Bone marrow (tissue), 2 donors: ENCODE measurements at regions not wholly inside any gene's neighbourhood (a gene's known extent, or its start where the extent isn't known, plus 50 kb on each side); places are given as distances from the start of the nearest gene placed in this dataset.
"Not testable (repeated sequence)": the region's sequence is repeated elsewhere in the genome, so short reads cannot be mapped to it uniquely, and the experiment has no call there.

Experiments used
- DNase-seq, 2 donors: peaks; one replicate each; lab custom pipeline; 2025; lab: John Stamatoyannopoulos, UW

GRCh38 chr10:81109200-81109752, 571.6 kb downstream of the SH2D4B start:
- no peak for DNase-seq

DNA sequence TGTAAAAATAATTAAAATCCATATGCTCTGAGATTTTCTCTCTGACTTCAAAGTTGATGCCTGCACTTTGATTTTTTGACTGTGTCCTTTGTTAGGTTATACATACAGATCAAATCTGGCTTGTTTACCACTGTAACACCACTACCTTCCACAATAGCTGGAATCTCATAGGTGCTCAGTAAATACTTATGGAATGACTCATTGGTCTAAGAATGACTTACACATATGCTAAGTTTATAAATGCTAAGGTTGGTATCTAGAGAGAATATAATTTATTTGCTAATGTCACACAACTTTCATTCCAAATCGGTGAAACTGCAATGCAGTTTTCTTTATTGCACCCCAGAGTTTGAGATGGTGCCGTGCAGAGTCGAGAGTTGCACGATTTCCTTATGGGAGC, 578.5 kb downstream of the SH2D4B start:
- no peak for DNase-seq

- DNase-seq = no peak
Observed at GRCh38 chr10:81116990-81117389, 579.3 kb downstream of the SH2D4B start.

DNA sequence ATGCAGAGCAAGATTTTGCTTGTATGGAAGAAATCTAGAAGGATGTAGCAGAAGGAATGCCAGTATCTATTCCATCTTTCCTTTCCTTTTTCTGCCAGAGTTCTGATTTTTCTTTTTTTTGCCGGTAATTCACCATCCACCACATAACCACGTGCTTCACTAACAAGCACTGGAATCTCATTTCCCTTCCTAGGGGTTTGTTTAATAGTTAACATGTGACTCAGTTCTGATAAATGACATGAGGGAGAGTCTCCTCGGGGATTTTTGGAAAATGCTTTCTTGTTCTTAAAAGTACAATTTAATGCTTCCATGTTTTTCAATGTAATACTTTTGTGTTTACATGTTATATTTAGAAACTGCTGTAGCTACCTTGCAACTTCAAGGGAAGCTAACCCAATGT, 590.2 kb downstream of the SH2D4B start:
- DNase-seq = no peak

DNA sequence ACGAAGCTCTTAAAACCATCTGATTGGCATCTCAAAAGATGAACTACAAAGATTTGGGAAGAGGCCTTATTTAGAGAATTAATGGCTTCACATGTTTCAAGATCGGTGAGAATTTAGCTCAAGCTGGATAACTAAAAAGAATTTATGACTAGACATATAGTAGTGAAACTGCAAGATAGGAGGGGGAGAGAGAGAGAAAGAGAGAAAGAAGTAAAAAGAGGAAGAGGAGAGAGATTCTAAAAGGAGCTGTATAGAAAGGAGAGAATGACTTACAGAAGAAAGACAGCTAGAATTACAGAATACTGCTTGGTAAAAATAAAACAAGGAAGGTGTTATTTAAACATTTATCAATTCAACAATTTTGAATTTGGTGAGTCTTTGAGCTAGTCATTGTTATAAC, 592.3 kb downstream of the SH2D4B start:
- DNase-seq = no peak

DNA sequence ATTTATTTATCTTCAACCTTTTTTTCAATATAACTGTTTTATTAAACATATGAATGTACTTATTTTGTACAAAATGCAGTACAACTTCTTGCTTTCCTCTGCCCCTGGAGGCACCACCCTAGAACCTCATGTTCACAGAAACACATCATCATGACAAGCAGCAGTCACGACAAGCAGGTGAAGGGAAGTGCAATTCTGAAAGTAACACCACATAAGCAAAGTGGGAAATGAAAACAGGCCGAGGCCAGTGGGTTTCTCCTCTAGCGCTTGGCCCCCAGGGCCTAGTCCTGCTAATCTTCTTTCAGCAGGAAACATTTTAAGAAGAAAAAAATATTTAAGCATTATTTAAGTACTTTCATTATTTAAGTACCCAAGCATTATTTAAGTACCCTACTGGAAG, 598.1 kb downstream of the SH2D4B start:
- no peak for DNase-seq

DNA sequence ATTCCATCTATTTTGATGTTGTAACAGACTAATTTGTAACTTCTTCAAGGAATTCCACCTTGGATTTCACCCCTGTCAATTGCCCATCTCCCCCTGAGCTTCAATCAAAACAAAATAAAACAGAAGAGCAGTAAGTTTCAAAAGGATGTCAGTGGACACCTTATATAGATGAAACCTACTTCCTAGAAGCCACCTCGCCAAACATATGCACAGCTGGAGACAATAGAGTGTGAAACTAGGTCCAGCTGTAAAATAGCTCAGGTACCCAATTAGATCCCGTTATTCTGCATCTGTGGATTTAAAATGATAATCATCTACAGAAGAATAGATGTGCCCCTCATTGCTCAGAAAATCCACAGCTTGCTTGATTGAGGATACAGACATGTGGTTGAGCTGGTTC, 598.6 kb downstream of the SH2D4B start:
- DNase-seq = no peak

DNA sequence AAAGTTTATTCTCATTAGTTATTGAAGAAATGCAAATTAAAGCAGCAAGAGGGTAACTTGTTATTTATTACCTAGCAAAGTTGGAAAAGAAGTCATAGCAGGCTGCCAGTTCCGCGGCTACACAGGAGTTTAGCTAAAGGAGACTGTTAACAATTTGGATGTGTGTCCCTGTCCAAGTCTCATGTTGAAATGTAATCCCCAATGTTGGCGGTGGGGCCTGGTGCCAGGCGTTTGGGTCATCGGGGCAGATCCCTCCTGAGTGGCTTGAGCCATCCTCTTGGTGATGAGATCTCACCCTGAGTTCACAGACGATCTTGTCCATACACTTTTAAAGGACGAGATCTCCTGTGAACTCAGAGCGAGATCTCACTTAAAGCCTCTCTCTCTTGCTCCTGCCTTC, 608.3 kb downstream of the SH2D4B start:
- DNase-seq = no peak

- DNase-seq = no peak
Observed at GRCh38 chr10:81146436-81146835, 608.7 kb downstream of the SH2D4B start.

DNA sequence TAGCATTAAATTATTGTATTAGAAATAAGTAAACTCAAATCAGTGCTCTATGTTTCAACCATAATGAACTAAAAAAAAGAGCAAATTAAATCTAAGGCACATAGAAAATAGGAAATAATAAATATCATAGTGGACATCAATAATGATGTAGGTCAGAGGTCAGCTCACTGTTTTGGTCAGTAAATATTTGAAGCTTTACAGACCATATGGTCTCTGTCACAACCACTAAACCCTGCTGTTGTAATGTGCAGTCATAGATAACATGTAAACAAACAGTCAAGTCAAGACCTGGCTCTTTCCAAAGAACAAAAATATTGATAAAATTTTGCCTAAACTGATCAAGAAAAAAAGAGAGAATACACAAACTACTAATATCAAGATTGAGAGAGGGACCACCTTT, 615.0 kb downstream of the SH2D4B start:
- DNase-seq = no peak

DNA sequence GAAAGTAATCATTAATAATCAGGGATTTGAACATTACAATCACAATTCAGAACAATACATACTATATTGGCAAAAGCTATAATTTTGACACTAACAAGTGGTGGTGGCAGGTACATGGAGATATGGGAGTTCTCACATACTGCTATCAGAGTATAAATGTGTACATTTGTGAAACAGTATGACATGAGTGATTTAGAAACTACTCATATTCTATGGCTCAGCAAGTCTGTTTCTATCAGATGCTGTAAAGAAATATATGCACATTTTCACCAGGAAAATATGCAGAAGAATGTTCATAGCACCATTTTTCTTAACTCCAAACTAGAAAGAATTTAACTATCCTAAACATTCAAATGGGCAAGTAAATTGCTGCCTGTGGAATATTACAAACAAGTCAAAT, 620.0 kb downstream of the SH2D4B start:
- DNase-seq = no peak

GRCh38 chr10:81177651-81178244, 640.0 kb downstream of the SH2D4B start:
- DNase-seq = no peak

DNA sequence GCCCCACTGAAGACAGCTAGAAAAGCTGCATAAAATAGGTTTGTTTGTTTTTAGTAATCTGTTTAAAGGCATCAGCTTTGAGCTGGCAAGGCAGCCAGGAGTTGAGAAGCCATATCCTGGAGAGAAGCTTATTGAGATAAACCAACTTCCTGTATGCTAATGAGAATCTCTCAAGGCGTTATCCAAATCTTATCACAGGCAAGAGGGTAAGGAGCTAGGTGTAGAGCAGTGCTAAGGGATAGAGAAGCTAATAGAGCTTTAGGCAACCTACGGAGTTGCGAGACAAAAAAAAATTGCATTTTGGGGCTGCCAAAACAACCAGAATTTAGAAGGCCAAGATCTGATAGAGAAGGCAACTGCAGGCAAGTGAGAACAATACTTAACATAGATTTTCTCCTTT, 641.6 kb downstream of the SH2D4B start:
- no peak for DNase-seq

DNA sequence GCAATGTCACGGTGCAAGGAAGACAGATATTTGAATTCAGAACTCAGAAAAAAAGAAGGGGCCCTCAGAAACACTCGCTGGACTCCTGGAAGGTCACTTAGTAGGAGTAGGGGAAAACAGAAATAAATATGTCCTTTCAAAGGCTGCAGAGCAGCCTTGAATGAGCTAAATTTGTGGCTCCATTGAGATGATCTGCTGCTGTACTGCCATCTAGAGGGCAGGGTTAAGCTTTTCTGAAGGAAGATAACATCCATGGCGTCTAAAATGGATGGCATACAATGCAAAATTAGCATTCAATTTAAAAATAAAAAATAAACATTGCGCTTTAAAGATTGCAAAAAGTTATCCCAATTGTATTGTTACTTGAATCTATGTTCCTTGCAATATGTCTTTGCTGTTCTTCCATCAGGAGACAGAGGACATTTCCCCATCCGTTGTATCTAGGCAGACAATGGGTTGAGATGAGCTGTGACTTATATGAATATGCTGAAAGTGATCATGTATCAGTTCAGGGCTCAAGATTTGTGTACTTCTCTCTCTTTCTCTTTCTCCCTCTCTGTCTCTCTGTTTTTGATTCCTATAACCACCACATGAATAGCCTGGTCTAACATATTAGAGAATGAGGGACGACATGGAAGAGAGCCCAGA, 642.2 kb downstream of the SH2D4B start:
- no peak for DNase-seq

DNA sequence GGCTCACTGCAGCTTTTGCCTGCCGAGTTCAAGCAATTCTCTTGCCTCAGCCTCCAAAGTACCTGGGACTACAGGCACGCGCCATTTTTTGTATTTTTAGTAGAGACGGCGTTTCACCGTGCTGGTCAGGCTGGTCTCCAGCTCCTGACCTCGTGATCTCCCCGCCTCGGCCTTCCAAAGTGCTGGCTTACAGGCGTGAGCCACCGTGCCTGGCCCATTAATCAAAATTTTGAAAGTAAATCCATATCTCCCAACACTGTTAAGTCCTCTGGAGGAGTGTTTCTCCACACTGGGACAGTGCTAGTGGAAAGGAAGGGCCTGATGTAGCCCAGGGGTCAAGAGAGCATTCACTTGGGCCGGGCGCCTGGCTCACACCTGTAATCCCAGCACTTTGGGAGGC, 644.6 kb downstream of the SH2D4B start:
- DNase-seq = no peak

GRCh38 chr10:81192221-81192788, 654.6 kb downstream of the SH2D4B start:
- DNase-seq = no peak

- no peak for DNase-seq
Observed at GRCh38 chr10:81200801-81201200, 663.1 kb downstream of the SH2D4B start.

DNA sequence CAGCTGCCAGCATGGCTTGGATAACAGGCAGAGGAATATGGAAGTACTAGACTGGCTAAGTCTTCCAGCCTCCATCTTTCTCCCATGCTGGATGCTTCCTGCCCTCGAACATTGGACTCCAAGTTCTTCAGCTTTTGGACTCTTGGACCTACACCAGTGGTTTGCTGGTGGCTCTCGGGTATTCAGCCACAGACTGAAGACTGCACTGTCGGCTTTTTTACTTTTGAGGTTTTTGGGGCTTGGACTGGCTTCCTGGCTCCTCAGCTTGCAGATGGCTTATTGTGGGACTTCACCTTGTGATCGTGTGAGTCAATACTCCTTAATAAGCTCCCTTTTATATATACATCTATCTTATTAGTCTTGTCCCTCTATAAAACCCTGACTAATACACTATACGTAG, 667.6 kb upstream of the NRG3 start:
- DNase-seq = not testable (repeated sequence)

- no peak for DNase-seq
Observed at GRCh38 chr10:81213370-81213769, 661.6 kb upstream of the NRG3 start.

DNA sequence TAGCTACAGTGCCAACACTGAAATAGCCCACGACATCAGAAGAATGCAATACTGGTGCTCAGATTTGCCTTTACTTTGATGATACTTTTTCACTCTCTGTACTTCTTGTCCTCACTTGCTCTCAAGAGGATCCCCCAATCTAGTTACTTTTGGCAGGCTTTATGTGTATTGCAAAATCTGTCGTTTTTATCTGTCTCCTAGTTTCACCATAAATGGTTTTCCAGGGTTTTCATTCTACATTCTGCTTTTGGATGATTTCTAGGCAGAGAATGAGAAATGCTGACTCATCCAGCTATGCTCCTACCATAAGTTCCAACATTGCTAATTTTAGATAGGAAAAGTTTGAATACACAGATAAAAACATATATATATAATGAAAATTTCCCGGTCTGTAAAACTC, 659.5 kb upstream of the NRG3 start:
- DNase-seq = no peak

GRCh38 chr10:81216949-81217348, 658.0 kb upstream of the NRG3 start:
- no peak for DNase-seq

DNA sequence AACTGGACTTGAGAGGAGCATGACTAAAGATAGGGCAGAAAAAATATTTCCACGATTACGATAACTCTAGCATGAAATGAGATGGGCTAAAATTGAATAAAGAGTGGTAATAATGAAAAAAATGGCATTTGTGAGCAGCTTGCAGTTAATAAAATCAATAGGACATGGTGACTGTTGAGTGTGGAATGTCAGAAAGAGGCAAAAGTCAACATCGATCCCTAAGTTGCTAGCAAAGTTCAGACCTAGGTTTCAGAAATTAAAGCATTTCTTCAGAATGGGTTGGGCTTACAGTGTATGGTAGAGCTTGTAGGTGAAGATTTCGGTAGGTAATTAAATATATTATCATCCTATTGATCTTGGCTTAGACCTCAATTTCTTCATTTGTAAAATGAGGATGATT, 656.7 kb upstream of the NRG3 start:
- no peak for DNase-seq

DNA sequence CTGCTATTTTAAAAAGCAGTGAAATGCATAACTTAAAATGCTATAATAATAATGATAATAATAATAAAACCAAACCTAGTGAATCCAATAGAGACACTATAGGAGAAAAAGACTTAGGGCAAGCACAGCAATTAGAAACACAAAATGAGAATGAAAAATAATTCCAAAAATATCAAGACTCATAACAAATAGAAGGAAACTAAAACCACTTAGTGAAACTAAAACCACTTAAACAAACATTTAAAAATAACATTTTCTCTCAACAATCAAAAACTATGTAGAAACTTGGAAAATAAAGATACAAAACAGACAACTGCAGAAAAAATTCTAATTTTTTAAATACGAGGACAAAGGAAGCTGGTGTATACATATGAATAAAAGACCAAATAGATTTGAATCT, 655.2 kb upstream of the NRG3 start:
- DNase-seq = no peak

DNA sequence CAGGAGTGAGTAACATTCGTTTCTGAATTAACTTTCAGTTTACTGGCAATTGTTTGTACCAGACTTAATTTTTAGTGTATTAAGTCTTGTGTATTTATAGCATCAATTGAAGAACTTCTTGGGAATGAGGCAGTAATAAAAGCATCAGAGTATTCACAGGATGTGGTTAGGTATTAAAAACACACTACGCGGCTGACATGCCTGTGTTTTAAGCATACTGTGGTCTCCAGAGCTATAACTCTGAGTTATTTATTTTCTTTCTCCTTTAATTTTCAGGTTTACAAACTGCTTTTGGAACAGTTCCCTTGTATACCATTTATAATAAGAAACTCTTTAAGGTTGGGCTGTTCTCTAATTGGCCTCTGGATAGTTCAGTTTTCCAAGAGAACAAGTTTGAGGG, 626.1 kb upstream of the NRG3 start:
- DNase-seq = no peak
